WERI-Rb-1 (cell line): ENCODE measurements at regions not wholly inside any gene's neighbourhood (a gene's known extent, or its start where the extent isn't known, plus 50 kb on each side); places are given as distances from the start of the nearest gene placed in this dataset.

Experiments used
- DNase-seq: peaks from one replicate; pipeline ENCODE4 v3.0.0-alpha.2; 2020
- H3K27ac ChIP-seq: fragments of 250-450 bp; sonication (Bioruptor Pico); 2 replicates; pipeline ENCODE4 v1.5.1; 2020; ENCODE audit warnings: mild to moderate bottlenecking, moderate library complexity
- H3K27me3 ChIP-seq: fragments of 250-450 bp; sonication (Bioruptor Pico); 2 replicates; pipeline ENCODE4 v1.5.1; 2021; ENCODE audit warnings: mild to moderate bottlenecking, low read depth, moderate library complexity; ENCODE audit not compliant: insufficient read depth, severe bottlenecking
- H3K36me3 ChIP-seq: fragments of 250-450 bp; sonication (Bioruptor Pico); 2 replicates; pipeline ENCODE4 v1.5.1; 2020; ENCODE audit warnings: mild to moderate bottlenecking, moderate library complexity
- H3K4me3 ChIP-seq: 2 replicates; pipeline ENCODE4 v1.5.1; 2011; ENCODE audit warnings: low read depth, mild to moderate bottlenecking, control low read depth, low read length
- H3K9me3 ChIP-seq: fragments of 250-450 bp; sonication (Bioruptor Pico); 2 replicates; pipeline ENCODE4 v1.5.1; 2021; ENCODE audit warnings: mild to moderate bottlenecking, moderate library complexity; ENCODE audit not compliant: severe bottlenecking
- CTCF ChIP-seq: IDR thresholded peaks from 2 replicates; pipeline ENCODE4 v1.5.1; 2011; ENCODE audit warnings: low read depth, mild to moderate bottlenecking, control low read depth, inconsistent platforms, low read length

GRCh38 chr14:30252151-30252550, 306.8 kb upstream of the G2E3 start:
- no peak overlapping the region for H3K4me3 ChIP-seq
- H3K36me3 ChIP-seq, result no peaks in the 10 kb centered on the region
- H3K9me3 ChIP-seq, result peaks cover 4% of the 10 kb centered on the region
- no peak for DNase-seq
- H3K27ac ChIP-seq, result no peak overlapping the region
- no peak for TF ChIP-seq CTCF
- H3K27me3 ChIP-seq, result no peaks in the 10 kb centered on the region

GRCh38 chr14:30252783-30253674, 305.9 kb upstream of the G2E3 start:
- Histone ChIP-seq H3K27ac (no peak overlapping the region), H3K36me3 (no peaks in the 10 kb centered on the region), H3K9me3 (peaks cover 4% of the 10 kb centered on the region), H3K27me3 (no peaks in the 10 kb centered on the region), H3K4me3 (no peak overlapping the region)
- no peak for TF ChIP-seq CTCF
- no peak for DNase-seq

- Histone ChIP-seq H3K4me3 (no peak overlapping the region), H3K27me3 (no peaks in the 10 kb centered on the region), H3K27ac (no peak overlapping the region), H3K9me3 (peaks cover 4% of the 10 kb centered on the region), H3K36me3 (no peaks in the 10 kb centered on the region)
- no peak for TF ChIP-seq CTCF
- no peak for DNase-seq
Observed at GRCh38 chr14:30256627-30257026, 302.3 kb upstream of the G2E3 start.

- Histone ChIP-seq H3K27me3 (no peaks in the 10 kb centered on the region), H3K4me3 (no peak overlapping the region), H3K9me3 (peaks cover 4% of the 10 kb centered on the region), H3K36me3 (no peaks in the 10 kb centered on the region), H3K27ac (no peak overlapping the region)
- no peak for TF ChIP-seq CTCF
- DNase-seq, result no peak
Observed at GRCh38 chr14:30257946-30258661, 300.9 kb upstream of the G2E3 start.

GRCh38 chr14:30260833-30261607, 297.9 kb upstream of the G2E3 start:
- Histone ChIP-seq H3K9me3 (peaks cover 4% of the 10 kb centered on the region), H3K36me3 (no peaks in the 10 kb centered on the region), H3K27ac (no peak overlapping the region), H3K27me3 (no peaks in the 10 kb centered on the region), H3K4me3 (no peak overlapping the region)
- TF ChIP-seq CTCF, result no peak
- peak; percentile 8 for DNase-seq
